Neutrophil (primary cell): ENCODE measurements at regions not wholly inside any gene's neighbourhood (a gene's known extent, or its start where the extent isn't known, plus 50 kb on each side); places are given as distances from the start of the nearest gene placed in this dataset.

ENCODE experiments used
- H3K27ac ChIP-seq: fragments of 200-600 bp; sonication (generic); 2 replicates; pipeline ENCODE4 v1.5.1; 2016; ENCODE audit warnings: mild to moderate bottlenecking, moderate library complexity
- H3K27me3 ChIP-seq: fragments of 200-600 bp; sonication (generic); 2 replicates; pipeline ENCODE4 v1.6.0; 2016; ENCODE audit warnings: mild to moderate bottlenecking
- H3K36me3 ChIP-seq: fragments of 200-600 bp; sonication (generic); 2 replicates; pipeline ENCODE4 v1.5.1; 2017
- H3K4me1 ChIP-seq, 2 experiments: fragments of 200-600 bp in 1 of 2; sonication (generic) in 1 of 2; 1 replicate in 1 of 2; 2 replicates in 1 of 2; pipeline versions ENCODE4 v1.5.1 to v1.6.1; 2013 to 2016; ENCODE audit warnings: low read depth in 1 of 2, low read length in 1 of 2, mild to moderate bottlenecking in 1 of 2, moderate library complexity in 1 of 2; ENCODE audit not compliant: control insufficient read depth in 1 of 2, insufficient read depth in 1 of 2
- H3K4me3 ChIP-seq, 2 experiments: fragments of 200-600 bp in 1 of 2; sonication (generic) in 1 of 2; 1 replicate in 1 of 2; 2 replicates in 1 of 2; pipeline ENCODE4 v1.5.1; 2013 to 2016; ENCODE audit warnings: low read depth in 1 of 2, low read length in 1 of 2, mild to moderate bottlenecking in 1 of 2, moderate library complexity in 1 of 2
- H3K9me3 ChIP-seq: fragments of 200-600 bp; sonication (generic); 2 replicates; pipeline ENCODE4 v1.5.1; 2016
- CTCF ChIP-seq: fragments of 200-600 bp; sonication (generic); IDR thresholded peaks from 2 replicates; pipeline ENCODE4 v1.5.1; 2016; ENCODE audit warnings: antibody characterized with exemption

- Histone ChIP-seq H3K4me3 (no peak overlapping the region), H3K36me3 (no peaks in the 10 kb centered on the region), H3K4me1 (no peaks in the 10 kb centered on the region), H3K9me3 (no peaks in the 10 kb centered on the region), H3K27me3 (no peaks in the 10 kb centered on the region), H3K27ac (no peak overlapping the region)
- TF ChIP-seq CTCF, result no peak
Observed at GRCh38 chr3:95654570-95655362, 1159.6 kb upstream of the EPHA6 start.

GRCh38 chr3:95655363-95655986 is 1158.9 kb upstream of the EPHA6 start:
- H3K36me3 ChIP-seq, result no peaks in the 10 kb centered on the region
- no peak for TF ChIP-seq CTCF
- H3K27me3 ChIP-seq, result no peaks in the 10 kb centered on the region
- H3K27ac ChIP-seq, result no peak overlapping the region
- H3K4me1 ChIP-seq, result no peaks in the 10 kb centered on the region
- H3K9me3 ChIP-seq, result no peaks in the 10 kb centered on the region
- no peak overlapping the region for H3K4me3 ChIP-seq

GRCh38 chr3:95670765-95671164 is 1143.6 kb upstream of the EPHA6 start:
- Histone ChIP-seq H3K27ac (no peak overlapping the region), H3K4me1 (no peaks in the 10 kb centered on the region)
- TF ChIP-seq CTCF, result no peak

GRCh38 chr3:95673215-95673614 is 1141.2 kb upstream of the EPHA6 start:
- no peaks in the 10 kb centered on the region for H3K4me1 ChIP-seq
- H3K4me3 ChIP-seq, result no peak overlapping the region
- H3K9me3 ChIP-seq, result no peaks in the 10 kb centered on the region
- H3K27me3 ChIP-seq, result no peaks in the 10 kb centered on the region
- H3K36me3 ChIP-seq, result no peaks in the 10 kb centered on the region
- H3K27ac ChIP-seq, result no peak overlapping the region
- TF ChIP-seq CTCF, result no peak

More at GRCh38 chr3:95670765-95671164, 1143.6 kb upstream of the EPHA6 start:
- H3K27me3 ChIP-seq, result no peaks in the 10 kb centered on the region
- H3K4me3 ChIP-seq, result no peak overlapping the region
- H3K9me3 ChIP-seq, result no peaks in the 10 kb centered on the region
- H3K36me3 ChIP-seq, result no peaks in the 10 kb centered on the region

GRCh38 chr3:95705786-95706418 is 1108.5 kb upstream of the EPHA6 start:
- no peaks in the 10 kb centered on the region for H3K27me3 ChIP-seq
- no peaks in the 10 kb centered on the region for H3K4me1 ChIP-seq
- no peaks in the 10 kb centered on the region for H3K36me3 ChIP-seq
- no peaks in the 10 kb centered on the region for H3K9me3 ChIP-seq
- no peak overlapping the region for H3K4me3 ChIP-seq
- TF ChIP-seq CTCF, result no peak
- H3K27ac ChIP-seq, result no peak overlapping the region
